T-helper 22 cell (primary cell): ENCODE measurements at regions not wholly inside any gene's neighbourhood (a gene's known extent, or its start where the extent isn't known, plus 50 kb on each side); places are given as distances from the start of the nearest gene placed in this dataset.

Experiments
- DNase-seq: peaks from one replicate; pipeline ENCODE4 v3.0.0-alpha.2; 2020; ENCODE audit warnings: low read depth

DNA sequence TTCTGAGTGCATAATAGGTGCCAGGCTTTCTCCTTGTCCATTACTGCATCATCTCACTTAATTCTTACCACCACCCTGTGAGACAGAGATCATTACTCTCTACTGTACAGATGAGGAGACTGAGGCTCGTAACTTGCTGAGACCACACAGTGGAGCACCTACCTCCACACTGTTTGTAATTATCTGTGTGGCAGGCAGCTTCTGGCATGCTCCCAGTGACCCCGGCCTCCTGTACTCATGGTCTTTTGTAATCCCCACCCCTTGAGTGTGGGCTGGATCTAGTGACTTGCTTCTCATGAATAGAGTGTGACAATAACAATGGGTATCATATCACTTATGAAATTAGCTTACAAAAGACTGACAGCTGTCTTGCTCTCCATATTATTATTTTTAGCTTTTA is 407.3 kb downstream of the MATN1 start:
- no peak for DNase-seq

DNA sequence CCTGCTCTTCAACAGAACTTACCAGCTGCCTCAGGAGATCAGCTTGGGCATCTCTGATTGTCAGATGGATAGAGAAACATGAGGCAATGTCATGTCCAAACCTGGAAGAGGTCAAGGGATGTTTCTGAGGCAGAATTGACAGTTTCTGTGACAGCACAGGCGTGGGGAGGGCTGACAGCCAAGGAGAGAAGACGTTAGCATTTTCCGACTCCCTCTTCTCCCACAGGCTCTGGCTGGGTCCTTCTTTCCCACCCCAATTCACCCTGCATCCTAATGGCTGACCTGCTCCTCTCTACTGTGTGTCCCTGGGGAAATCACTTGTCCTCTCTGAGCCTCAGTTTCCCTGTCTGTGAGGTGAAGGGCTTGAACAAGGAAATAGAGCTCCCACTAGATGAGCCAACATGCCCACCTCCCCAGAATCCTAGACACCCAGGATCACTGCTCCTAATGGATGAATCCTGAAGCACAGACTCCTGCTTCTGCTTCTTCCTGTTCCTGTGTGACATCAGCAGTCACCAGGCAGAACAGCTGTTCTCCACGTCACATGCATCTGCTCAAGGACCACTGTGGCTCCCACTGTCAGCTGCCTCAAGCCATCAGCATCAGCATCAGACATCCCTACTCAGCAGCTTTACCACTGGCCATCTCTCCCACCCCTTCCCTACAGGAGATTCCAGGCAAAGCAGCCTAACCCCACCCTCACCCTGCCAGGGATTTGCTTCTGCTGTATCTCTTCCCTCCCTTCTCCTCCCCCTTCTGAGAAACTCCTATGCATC is 408.0 kb downstream of the MATN1 start:
- DNase-seq, result no peak

DNA sequence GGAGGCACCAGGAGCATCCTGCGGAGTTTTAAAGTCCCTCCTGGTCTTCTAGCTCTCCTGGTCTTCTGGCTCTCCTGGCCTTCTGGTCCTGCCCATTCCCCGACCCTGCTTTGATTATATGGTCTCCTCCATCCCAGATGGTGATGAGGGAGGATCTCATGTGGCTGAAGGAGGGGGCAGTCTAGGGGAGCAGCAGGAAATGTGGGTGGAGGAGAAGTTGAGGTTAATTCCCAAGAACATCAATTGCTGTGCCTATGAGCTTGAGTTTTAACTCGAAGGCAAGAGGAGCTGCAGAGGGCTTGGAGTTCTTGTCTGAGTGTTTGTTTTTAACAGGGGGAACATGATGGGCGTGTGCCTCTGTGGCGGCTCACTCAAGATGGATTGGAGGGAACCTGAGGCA is 408.8 kb downstream of the MATN1 start:
- no peak for DNase-seq

DNA sequence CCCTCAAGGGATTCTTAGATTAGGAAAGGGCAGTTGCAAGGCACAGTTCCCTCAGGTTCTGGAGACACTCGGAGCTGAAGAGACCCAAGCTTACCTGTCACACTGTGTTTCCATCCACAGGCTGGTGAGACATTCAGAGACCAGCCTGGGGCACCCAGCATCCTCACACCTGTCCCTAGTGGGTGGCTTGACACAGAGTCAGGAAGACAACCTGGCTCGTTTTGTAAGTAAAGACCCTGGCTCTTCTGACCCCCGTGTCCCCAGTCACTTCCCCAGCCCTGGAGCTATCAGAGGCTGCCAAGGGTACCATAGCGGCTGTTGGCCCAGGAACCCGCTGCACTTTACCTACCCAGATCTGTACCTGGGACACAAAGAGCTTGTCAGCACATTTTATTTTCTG is 409.8 kb downstream of the MATN1 start:
- no peak for DNase-seq

DNA sequence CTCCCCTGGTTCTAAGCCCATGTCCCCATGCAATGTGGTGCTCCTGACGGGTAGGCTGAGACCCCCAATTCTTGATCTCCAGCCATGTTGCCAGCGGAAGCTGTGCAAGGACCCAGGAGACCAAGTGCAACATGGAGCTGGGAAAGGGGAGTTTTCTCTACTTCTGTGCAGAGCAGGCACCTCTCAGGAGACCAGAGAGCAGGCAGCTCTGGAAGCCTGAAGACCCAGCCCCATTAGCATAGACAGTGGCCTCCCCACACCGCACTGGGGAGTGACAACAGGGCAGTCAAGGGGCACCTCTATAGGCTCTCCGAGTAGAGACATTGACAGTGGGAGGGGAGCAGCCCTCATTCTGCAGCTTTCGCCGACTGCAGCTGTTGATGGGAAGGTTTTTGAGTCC is 410.2 kb downstream of the MATN1 start:
- DNase-seq, result no peak

DNA sequence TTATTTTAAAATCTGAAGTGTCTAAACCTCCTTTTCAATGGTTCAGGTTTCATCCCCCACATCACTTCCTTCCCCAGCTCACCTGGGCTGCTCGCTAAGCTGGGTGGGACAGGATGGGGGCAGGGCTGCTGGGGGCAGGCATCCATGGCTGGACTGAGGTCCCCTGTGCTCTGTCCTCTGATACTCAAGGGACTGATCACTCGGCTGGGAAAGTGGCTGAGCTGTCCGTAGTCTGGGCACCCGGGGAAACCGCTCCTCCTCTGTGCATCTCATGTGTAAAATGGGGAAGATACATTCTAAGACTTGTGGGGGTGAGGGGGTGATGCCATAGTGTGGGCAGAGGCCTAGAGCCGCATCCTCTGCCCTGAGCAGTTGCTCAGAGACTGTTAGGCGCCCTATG is 411.2 kb downstream of the MATN1 start:
- DNase-seq, result no peak

DNA sequence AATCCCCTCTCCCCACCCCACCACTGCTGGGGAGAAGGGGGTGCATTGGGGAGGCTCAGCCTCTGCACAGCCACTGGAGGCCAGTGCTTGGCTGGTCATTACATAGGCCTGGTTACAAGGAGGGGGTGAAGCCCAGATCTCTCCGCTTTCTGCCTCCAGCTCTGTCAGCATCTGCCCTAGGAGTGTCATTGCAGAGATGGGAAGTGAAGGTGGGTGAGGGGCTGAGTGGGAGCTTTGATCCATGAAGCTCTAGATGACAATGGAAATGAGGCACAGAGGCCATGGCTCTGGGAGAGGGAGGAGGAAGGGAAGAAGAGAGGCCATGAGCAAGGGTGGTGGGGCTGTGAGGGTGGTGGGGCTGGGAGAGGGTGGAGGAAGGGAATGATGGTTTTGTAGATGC is 411.6 kb downstream of the MATN1 start:
- no peak for DNase-seq

DNA sequence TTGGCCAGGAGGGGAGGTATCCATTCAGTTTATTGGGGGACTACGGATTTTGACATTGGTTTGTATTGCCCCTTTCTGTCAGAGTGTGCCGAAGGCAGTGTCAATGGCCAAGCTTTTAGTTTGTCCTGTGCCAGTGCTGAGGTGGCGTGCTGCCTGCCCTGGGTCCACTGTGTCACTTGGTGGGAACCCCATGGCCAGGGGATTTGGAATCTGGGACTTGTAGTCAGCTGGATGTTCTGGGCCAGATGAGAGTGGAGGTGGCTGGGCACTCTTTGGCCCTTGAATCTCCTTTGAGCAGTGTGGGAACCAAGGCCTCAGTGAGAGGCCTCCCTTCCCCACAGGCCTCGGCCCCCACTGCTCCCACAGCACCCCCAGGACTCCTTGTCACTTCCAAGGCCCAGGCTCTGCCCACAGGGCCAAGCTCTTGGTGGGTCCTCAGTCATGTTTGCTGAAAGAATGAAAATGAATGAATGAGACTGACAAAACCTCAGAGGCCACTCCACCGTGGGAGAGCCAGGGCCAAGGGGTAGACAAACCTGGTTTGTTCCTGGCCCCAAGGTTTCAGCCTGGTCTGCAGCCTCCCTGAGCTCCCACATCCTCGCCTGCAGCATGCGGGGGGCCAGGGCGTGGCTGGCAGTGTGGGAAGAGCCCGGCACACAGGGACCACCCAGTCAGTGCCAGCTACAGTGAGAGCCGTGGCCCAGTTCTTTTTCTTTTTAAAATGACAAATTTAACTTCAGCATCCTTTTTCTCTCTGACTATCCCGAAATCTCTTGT is 412.2 kb downstream of the MATN1 start:
- no peak for DNase-seq

DNA sequence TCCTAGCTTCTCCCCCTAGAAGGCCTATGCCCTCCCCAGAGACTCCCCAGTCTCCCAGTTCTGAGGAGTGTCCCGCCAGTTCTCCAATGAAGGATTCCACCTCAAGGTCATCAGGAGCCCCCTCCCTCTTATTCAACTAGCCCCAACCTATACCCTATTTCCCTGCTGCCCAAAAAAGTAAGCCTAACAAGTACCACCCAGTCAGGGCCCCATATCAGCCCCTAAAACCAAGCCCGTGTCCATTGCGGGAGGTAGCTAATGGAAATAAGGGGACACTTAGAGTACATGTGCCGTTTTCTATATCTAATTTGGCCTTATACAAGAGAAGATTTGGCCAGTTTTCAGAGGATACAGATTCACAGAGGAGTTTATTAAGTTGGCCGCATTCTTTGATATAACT is 416.2 kb downstream of the MATN1 start:
- DNase-seq, result no peak

DNA sequence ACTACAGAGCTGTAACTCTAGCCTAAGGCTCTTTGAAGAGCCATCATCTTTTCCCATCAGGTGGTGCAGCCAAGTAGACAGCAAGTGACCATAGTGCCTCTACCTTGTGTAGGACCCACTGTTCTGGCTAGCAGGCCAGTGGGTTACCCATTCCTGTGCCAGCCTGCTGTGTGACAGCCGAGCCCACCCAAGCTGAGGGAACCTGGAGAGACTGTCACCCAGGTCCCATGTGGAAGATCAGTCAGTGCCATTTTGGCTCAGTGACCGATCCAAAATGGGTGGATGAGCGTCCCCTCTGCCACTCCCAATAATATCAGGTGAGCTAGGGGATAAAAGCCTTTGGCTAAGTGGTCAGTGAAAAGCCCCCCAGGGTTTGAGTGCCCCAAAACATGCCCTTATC is 417.9 kb downstream of the MATN1 start:
- DNase-seq, result no peak

DNA sequence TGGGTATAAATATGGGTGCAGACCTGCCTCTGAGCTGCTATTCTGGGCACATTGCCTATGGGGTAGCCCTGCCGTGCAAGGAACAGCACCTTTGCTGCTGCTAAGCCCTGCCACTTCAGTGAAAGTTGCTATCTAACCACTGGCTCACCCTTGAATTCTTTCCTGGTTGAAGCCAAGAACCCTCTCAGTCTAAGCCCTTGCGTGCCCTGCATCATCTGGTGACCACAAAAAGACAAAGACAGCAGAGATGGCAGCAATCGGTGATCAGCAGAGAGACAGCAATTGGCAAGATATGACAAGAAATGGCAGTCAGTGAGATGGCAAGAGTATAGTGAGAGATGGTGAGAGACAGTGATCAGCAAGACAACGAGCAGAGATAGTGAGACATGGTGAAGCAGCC is 418.3 kb downstream of the MATN1 start:
- no peak for DNase-seq

DNA sequence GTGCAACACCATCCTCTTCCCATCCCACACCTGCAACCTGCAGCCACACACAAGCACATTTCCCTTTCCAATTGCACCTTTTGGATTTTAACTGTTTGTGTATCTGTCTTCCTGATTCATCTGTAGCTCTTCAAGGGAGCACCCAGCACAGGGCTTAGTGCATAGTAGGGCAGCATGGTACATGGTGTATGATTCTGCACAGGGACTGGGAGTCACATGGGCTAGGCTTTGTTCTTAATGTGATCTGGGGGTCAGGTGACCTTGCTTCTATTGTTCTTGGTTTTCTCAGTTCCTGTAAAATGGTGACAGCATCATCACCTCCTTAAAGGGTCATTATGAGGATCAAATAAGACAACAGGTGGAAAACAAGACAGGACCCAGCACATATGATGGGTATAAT is 419.3 kb downstream of the MATN1 start:
- DNase-seq, result no peak

DNA sequence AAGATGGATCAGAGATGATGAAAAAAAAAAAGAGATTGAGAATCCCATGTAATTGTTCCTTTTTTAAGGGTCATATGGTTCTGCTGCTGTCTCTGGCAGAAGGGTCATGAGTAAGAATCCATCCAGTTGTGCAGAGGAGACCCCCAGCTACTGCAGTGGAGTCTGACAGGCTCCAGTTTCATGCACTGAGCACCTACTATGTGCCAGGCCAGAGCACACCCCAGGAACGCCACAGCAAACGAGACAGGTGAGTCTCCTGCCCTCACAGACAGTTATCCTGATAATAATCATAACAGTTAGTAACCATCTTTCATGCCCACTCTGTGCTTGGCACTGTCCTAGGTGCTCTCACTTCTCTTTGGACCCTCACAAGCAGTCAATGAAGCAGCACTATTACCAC is 420.0 kb downstream of the MATN1 start:
- DNase-seq, result no peak

DNA sequence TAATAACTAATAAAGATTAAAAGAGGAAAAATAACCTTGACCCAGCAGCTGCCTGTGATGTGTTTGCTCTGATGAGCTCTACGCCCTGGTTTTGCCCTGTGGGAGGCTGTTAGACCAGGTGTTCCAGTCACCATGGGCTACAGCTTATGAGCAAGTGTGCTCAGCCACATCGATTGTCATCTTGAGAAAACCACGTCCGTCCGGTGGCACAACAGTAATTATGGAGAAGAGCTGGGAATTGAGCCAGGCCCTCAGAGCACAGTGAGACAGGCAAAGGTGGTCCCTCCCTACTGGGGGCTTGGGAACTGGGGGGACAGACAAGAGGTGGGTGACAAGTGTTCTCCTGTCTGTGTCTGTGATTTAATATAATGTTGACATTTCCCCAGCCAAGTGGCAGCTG is 420.5 kb downstream of the MATN1 start:
- DNase-seq, result no peak

DNA sequence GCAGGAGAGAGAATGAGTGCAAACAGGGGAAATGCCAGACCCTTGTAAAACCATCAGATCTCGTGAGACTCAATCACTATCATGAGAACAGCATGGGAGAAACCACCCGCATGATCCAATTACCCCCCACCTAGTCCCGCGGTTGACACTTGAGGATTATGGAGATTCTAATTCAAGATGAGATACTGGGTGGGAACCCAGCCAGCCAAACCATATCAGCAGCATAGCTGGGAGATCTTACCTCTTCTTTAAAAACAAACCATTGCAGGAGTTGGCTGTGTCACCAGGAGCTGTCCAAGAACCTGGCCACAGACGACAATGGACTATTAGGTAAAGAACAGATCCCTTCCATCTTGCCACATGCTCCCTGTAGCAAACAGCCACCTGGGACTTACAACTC is 422.7 kb downstream of the MATN1 start:
- no peak for DNase-seq

DNA sequence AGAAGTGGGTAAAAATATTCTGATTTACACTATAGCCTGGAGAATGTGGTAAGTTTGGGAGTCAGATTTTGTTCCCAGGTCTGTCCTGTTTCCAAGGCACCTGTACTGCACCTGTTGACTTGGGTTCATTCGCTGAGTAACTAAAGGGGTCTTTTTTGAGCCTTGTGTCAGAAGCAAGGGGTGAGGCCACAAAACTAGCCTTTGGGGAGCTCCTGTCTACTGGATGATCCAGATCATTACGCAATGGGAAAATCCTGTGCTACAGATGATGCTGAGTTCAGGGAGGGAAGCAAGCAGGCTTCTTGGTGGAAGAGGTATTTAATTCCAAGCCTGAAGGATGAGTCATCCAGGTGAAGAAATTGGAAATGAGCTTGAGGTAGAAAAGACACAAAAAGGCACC is 424.0 kb downstream of the MATN1 start:
- DNase-seq, result no peak

DNA sequence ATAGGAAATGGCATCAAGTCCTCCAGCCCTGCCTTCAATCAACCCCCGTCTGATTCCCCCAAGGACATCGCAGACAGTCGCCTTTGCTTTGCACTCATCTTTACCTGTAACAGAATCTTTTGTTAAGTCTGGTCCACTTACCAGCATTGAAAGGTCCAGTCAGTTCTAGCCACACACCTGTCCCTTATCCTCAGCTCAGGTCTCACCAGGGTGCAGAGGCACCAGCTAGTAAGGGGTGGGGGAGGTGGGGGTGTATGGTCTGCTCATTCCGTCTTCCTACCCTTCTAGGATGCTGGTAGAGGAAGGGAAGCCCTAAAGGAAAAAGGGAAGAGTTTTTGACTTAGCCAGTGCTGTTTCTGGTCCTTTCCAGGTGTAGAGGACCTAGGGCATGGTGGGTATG is 427.7 kb downstream of the MATN1 start:
- DNase-seq, result no peak

DNA sequence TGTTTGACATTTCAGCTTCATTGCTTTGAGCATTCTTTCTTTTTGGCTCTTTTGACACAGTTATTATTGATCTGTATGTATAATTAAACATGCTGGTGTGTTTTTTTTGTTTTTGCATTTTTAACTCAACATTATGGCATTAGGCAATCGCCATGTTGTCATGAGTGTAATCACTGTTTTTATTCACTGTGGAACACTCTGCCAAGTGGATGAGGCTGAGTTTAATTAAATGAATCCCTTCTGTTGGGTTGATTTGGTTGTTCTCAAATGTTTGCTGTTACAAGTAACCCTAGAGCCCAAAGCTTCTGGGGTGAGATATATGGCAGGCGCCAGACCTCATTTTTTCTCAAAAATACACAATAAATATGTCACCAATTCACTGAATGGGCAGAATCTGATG is 428.1 kb downstream of the MATN1 start:
- DNase-seq, result no peak

DNA sequence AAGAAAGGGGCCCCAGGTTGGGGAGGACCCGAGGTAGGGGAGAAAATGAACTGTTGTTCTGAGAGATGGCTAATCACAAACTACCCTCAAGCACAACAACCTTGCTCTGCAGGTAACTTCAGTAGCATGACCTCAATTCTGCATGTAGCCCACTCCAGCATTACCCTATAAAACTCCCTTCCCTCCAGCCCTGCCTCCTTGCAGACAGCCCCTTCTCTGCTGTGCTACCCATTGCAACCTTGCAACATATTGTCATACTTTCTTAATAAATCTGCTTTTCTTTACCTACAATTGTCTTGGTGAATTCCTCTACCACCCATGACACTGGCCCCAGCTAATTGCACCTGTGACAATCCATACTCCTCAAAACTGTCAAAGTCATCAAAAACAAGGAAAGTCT is 428.9 kb downstream of the MATN1 start:
- DNase-seq, result no peak

DNA sequence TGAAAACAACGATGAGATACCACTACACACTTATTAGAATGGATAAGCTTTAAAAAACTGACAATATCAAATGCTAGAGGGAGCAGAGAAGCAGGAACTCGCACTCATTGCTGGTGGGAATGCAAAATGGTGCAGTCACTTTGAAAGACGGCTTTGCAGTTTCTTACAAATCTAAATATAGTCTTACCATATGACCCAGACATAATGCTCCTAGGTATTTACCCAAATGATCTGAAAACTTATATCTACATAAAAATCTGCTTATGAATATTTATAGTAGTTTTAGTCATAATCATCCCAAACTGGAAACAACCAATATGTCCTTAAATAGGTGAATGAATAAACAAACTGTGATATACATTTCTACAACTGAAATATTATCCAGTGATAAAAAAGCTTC is 430.9 kb downstream of the MATN1 start:
- no peak for DNase-seq

DNA sequence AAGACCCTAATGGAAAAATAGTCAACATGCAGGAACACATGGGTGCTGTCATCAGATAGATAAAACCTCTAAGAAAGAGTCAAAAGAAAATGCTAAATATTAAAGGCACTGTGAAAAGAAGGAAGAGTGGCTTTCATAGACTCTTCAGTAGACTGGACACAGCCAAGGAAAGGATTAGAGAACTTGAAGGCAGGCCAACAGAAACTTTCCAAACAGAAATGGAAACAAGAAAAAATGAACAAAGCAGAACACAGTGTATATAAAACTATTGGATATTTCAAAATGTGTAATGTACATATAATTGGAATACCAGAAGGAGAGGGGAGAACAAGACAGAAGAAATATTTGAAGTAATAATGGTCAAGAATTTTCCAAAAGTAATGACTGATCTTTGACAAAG is 431.9 kb downstream of the MATN1 start:
- DNase-seq, result no peak

DNA sequence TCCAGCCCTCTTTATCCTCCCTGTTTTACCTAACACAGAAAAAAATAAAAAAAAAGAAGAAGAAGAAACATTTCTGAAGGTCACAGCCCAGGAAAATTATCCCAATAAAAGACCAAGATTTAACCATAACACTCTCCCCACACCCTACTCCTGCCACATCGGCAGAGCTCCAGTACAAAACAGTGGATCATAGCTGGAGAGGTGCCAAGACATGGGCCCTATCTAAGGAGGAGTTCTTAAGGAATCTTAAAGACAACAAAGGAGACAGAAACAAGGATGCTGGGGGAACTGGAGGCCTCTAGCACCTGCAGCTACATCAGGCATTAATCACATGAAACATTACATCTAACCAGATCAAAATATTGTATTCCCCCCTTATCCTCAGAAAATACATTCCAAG is 432.8 kb downstream of the MATN1 start:
- DNase-seq, result no peak

DNA sequence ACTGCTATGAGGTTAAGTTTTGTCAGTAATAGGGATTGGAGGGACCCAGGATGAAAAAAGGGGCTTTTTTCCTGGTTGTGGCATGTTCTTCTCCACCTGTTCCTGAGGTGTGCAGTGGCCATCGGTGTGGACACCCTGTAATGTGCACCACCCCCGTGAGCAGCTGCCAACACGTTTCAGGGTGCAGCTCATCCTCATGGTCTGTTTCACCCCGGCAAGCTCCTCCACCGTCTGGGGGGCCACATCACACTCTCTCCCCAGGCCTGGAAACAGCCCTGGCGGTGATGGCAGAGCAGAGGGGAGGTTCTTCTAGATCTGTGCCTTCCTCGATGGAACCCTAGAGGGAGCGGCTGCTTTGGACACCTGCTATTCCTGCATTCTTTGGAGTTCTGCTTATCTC is 435.4 kb downstream of the MATN1 start:
- no peak for DNase-seq
